Stimulated activated CD8-positive, alpha-beta memory T cell treated with anti-CD3 and anti-CD28 coated beads, Interleukin-12 subunit alpha, Interleukin-12 subunit beta, amount 100 ng/mL, for 24 hours (primary cell): ENCODE measurements at regions not wholly inside any gene's neighbourhood (a gene's known extent, or its start where the extent isn't known, plus 50 kb on each side); places are given as distances from the start of the nearest gene placed in this dataset.

Experiments used
- DNase-seq: peaks from one replicate; pipeline ENCODE4 v3.0.0-alpha.2; 2020; ENCODE audit errors: extremely low read depth

GRCh38 chr6:145480024-145480423 is 255.3 kb downstream of the EPM2A start:
- DNase-seq, result no peak

- DNase-seq, result no peak
Measured at GRCh38 chr6:145483191-145483996, 251.9 kb downstream of the EPM2A start.

GRCh38 chr6:145485288-145485687 is 250.0 kb downstream of the EPM2A start:
- DNase-seq, result no peak

GRCh38 chr6:145486306-145486705 is 249.0 kb downstream of the EPM2A start:
- DNase-seq, result no peak

- no peak for DNase-seq
Measured at GRCh38 chr6:145489583-145489982, 245.7 kb downstream of the EPM2A start.

GRCh38 chr6:145490068-145490467 is 245.3 kb downstream of the EPM2A start:
- no peak for DNase-seq

- no peak for DNase-seq
Measured at GRCh38 chr6:145491126-145491525, 244.2 kb downstream of the EPM2A start.

GRCh38 chr6:145497006-145497405 is 238.3 kb downstream of the EPM2A start:
- no peak for DNase-seq

GRCh38 chr6:145498425-145498824 is 236.9 kb downstream of the EPM2A start:
- no peak for DNase-seq

GRCh38 chr6:145502416-145502815 is 232.9 kb downstream of the EPM2A start:
- no peak for DNase-seq

GRCh38 chr6:145506136-145506535 is 229.2 kb downstream of the EPM2A start:
- no peak for DNase-seq

- no peak for DNase-seq
Measured at GRCh38 chr6:145506565-145506964, 228.8 kb downstream of the EPM2A start.

GRCh38 chr6:145507239-145507638 is 228.1 kb downstream of the EPM2A start:
- no peak for DNase-seq

- DNase-seq, result no peak
Measured at GRCh38 chr6:145508107-145508506, 227.2 kb downstream of the EPM2A start.

GRCh38 chr6:145517492-145517891 is 217.8 kb downstream of the EPM2A start:
- DNase-seq, result no peak

GRCh38 chr6:145525038-145525437 is 210.3 kb downstream of the EPM2A start:
- no peak for DNase-seq

- no peak for DNase-seq
Measured at GRCh38 chr6:145529582-145529981, 205.7 kb downstream of the EPM2A start.

GRCh38 chr6:145530454-145530853 is 204.9 kb downstream of the EPM2A start:
- no peak for DNase-seq

GRCh38 chr6:145531032-145531431 is 204.3 kb downstream of the EPM2A start:
- no peak for DNase-seq

- no peak for DNase-seq
Measured at GRCh38 chr6:145531822-145532221, 203.5 kb downstream of the EPM2A start.

- DNase-seq, result no peak
Measured at GRCh38 chr6:145532361-145532760, 203.0 kb downstream of the EPM2A start.

GRCh38 chr6:145534989-145535388 is 200.3 kb downstream of the EPM2A start:
- no peak for DNase-seq

- DNase-seq, result no peak
Measured at GRCh38 chr6:145538989-145539388, 196.3 kb downstream of the EPM2A start.

- DNase-seq, result no peak
Measured at GRCh38 chr6:145539831-145540230, 195.5 kb downstream of the EPM2A start.
